CD4-positive, alpha-beta T cell treated with Interleukin-4 for 4 hours (primary cell): ENCODE measurements at regions not wholly inside any gene's neighbourhood (a gene's known extent, or its start where the extent isn't known, plus 50 kb on each side); places are given as distances from the start of the nearest gene placed in this dataset.
"Not testable (repeated sequence)": the region's sequence is repeated elsewhere in the genome, so short reads cannot be mapped to it uniquely, and the experiment has no call there.

Source experiments
- DNase-seq: peaks from one replicate; pipeline ENCODE4 v3.0.0-alpha.2; 2020

- DNase-seq = no peak
Measured at GRCh38 chr4:130922955-130923354, 1827.0 kb downstream of the C4orf33 start.

DNA sequence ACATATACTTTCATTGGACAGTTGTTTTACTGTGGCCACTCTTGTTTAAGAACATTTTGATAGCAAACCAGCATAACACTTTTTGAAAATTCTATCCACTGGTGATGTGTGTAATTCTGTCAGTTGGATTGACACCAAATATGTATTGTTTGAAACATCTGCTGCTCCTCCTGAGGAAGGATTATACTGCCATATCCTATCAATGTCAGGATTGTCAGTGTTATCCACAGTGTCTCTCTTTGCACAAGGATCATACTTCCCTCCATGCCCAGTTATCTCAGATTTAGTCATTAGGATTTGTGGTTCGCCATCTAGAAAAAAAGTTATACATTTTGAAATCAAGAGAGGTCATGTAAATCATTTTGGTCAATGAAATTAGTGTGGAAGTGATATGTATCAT, 1859.6 kb downstream of the C4orf33 start:
- no peak for DNase-seq

DNA sequence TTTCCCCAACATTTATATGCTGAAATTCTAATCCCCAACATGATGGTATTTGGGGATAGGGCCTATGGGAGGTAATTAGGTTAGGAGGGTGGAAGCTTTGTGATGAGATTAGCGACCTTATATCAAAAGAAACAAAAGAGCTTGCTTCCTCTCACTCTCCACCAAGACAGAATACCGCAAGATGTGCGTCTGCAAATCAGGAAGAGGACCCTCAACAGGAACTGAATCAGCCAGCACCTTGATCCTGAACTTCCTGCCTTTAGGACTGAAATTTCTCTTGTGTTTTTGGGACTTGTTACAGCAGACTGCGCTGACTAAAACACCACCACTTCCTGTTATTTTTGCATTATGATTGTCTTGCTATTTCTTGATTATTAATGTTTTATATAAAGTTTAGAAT, 1889.4 kb downstream of the C4orf33 start:
- no peak for DNase-seq

- DNase-seq = no peak
Measured at GRCh38 chr4:130995988-130996387, 1900.0 kb downstream of the C4orf33 start.

DNA sequence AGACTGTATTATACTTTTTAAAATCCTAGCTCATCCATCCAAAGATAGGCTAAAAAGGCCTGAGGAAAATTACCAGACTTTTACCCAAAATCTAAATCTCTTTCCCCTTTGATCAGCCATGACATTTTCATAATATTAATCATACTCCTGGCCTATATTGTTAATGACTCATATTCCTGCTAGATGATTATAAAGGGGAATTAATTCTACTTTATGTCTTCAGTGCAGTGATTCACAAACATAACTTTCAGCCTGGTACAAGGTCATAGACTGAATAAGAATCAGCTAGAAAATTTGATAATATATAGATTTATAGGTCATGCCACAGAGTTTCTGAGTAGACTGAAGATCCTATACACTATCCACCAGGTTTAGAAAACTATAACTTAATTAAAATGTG, 1905.4 kb downstream of the C4orf33 start:
- DNase-seq = no peak

DNA sequence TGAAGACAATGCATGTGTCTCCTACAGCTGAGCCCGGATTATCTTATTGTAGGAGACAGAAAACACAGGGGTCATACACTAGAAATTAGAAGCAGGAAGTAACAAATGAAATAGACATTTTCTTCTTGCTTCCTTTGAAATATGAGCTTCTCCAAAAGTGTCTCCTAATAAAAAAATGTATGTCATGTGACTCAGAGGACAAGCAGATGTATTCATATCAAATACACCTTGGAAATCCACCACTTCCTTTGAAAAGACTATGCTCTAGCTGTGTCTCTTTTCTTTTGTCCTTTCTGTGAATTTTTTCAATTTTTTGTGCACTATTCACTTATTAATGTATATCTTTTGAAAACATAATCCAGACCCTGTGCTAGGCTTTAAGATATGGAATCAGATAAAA, 1906.2 kb downstream of the C4orf33 start:
- DNase-seq = no peak

- no peak for DNase-seq
Measured at GRCh38 chr4:131006388-131006787, 1910.4 kb downstream of the C4orf33 start.

- not testable (repeated sequence) for DNase-seq
Measured at GRCh38 chr4:131011961-131012360, 1916.0 kb downstream of the C4orf33 start.

- no peak for DNase-seq
Measured at GRCh38 chr4:131013226-131013625, 1917.3 kb downstream of the C4orf33 start.

- no peak for DNase-seq
Measured at GRCh38 chr4:131026771-131027170, 1930.8 kb downstream of the C4orf33 start.

GRCh38 chr4:131044368-131044767, 1948.4 kb downstream of the C4orf33 start:
- no peak for DNase-seq

DNA sequence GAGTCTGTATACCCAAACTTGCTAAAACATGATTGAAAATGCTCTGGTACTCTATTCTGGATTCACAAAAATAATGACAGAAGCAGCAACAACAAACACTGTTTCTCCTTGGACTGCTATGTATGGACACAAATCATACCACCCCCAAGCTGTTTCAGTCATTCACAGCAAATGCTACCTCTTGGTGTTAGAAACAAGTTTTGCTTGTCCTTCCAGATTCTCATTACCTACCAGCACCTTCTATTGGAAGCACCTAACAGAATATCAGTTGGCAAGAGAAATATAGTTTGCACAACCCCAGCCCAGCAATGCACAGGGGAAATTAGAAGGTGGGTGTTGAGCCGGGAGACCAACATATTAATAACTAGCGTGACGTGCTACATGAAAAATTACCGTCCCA, 1950.9 kb downstream of the C4orf33 start:
- DNase-seq = no peak

- no peak for DNase-seq
Measured at GRCh38 chr4:131052646-131053045, 1956.7 kb downstream of the C4orf33 start.

DNA sequence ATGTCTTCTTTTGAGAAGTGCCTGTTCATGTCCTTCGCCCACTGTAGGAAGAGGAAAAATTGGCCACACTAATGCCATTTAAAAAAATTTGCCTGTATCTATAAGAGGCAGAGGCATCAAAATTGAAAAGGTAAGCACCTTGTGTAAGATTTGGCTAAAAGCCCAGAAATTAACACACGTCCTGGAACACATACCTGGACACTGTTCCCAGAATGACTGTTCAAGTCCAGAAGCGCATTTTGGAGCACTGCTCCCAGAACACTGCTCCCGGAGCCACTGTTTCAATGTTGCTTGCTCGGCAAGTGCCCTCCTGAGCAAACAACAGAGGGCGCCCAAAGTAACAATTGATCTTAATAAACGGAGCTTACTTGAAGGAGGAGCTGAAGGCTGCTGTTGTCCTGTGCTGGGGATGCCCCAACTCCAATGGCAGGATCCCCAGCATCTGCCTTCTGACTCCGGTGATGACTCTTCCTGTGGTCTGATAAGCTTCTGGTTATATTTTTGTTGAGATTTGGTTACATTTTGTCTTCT, 1958.6 kb downstream of the C4orf33 start:
- DNase-seq = no peak

DNA sequence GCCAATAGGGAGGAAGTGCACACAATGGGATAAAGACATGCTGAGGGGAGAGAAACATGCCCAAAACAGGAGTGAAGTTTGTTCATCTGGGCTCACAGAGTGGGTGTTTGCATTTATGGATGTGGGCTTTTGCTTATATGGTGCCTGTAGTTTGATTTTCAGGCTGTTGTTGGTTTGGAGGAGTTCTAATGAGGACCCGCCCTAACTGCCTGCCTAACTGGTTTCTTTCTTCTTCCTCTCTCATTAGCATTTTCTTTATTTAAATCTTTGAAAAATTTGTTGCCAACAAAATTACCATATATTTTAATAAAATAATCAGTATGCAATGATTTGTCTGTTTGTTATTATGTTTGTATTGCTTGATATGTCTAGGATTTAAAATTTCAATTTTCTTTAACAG, 1965.8 kb downstream of the C4orf33 start:
- no peak for DNase-seq

DNA sequence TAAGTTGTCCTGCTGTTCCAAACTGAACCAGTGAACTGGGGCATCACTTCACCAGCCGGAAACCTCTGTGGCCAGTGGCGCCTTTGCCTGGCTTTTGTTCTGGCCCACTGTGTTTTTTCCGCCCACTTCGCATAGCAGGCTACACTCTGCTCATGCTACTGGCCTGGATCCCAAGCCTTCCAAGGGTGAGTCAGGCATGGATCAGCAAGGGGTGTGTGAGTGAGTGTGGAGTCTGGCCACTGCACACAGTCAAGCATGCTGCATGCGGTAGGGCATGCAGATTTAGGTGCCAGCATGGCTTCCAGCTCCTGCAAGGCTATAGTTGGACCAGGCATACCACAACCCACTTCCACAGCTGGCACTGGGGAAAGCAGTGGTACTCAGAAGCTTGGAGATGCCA, 1967.9 kb downstream of the C4orf33 start:
- DNase-seq = no peak

DNA sequence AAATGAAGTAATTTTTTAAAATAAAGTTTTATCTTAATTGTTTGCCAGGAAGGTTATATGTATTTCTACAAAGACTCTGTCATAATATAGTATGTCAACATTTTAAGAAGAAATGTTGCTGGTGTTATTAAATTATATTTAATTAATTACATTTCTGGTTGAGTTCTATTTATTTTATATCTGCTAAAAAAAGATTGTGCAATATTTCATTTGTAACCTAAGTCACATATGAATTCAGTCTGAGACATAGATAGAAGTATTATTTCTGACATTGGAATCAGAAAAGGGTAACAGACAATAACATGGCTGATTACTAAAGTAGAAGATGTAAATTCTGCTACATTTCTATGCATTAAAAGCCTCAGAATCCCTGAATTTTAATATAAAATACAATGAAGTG, 1985.1 kb downstream of the C4orf33 start:
- no peak for DNase-seq

- DNase-seq = no peak
Measured at GRCh38 chr4:131084997-131085396, 1989.0 kb downstream of the C4orf33 start.

- no peak for DNase-seq
Measured at GRCh38 chr4:131091896-131092295, 1995.9 kb downstream of the C4orf33 start.

DNA sequence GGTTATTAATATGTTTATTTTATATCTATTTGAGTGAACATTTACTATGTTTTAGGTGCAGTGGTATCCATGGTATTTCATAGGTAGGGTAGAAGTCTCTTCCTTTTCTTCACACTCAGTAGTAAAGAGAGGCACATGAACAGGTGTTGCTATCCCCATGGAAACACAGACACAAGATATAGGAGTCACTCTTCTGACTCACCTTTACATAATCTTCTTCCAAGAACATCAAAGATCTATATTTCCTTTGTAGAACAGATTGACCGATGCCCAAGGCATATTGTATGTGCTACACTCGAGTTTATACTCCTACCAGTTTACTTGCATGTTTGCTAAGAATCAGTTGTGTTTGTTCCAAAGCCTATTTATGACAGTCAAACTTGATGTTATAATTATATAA, 1997.4 kb downstream of the C4orf33 start:
- DNase-seq = no peak

GRCh38 chr4:131098976-131099375, 2003.0 kb downstream of the C4orf33 start:
- DNase-seq = no peak

DNA sequence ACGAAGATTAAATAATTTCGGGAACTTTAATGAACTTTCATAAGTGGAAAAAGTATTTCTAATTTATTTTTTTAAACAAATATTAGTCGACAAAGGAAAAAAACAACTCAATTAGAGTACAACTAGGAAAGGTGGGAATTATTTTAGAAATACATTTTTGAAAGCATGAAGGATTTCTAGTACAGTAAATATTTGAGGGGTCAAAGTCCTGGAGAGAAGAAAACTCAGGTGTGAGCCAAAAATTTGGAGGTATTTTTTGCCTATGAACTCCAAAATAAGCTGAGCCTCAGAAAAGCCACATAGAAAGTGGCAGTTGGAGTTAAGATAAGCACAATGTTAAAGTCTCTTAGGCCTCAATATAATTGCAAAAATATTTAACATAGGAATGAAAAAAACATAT, 2017.3 kb downstream of the C4orf33 start:
- no peak for DNase-seq

GRCh38 chr4:131113704-131114103, 2017.8 kb downstream of the C4orf33 start:
- no peak for DNase-seq

DNA sequence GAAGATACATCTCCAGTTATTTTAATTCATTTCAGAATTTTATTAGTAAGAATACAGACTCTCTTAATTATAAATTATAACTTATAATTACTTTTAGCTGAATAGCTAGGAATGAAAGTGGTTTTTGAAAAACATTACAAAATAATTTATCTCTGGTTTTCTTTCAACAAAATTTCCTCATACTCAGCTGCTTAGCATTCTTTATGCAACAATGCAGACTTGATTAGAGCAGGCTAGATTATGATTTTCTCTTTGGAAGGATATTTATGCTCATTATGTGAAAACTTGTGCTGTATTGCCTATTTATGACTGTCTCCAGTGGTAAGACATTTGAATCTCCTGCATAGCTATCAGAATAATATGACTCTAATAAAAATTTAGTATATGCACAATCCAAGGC, 2023.7 kb downstream of the C4orf33 start:
- no peak for DNase-seq

GRCh38 chr4:131137196-131137595, 2011.9 kb upstream of the PCDH10 start:
- DNase-seq = no peak

DNA sequence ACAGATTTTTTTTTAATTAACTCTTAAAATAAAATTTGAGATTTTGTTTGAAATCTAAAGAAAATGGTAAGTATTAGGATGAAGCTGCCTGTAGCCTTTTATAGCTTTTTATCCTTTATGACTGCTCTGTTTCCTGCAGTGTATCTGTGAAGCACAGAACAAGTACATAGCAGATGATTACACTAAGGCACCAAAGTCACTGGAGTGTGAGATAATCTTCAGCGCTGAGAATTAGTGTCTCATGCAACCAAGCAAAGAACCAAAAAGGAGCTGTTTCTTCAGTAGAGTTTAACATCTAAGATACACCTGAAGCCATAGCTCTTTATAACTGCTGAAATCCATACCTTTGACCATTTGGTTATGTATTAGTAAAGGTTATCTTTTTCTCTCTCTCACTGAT, 1989.8 kb upstream of the PCDH10 start:
- no peak for DNase-seq
